Skin of body (tissue), 1 donor: ENCODE measurements at regions not wholly inside any gene's neighbourhood (a gene's known extent, or its start where the extent isn't known, plus 50 kb on each side); places are given as distances from the start of the nearest gene placed in this dataset.
A peak's percentile ranks its signal among the peaks of the same experiment; 100 is the strongest.
"Not testable (repeated sequence)": the region's sequence is repeated elsewhere in the genome, so short reads cannot be mapped to it uniquely, and the experiment has no call there.

Experiments used
- DNase-seq: peaks from one replicate; lab custom pipeline; 2025; lab: John Stamatoyannopoulos, UW

- DNase-seq, result not testable (repeated sequence)
Measured at GRCh38 chr2:84054577-84054976, 404.5 kb downstream of the SUCLG1 start.

- no peak for DNase-seq
Measured at GRCh38 chr2:84052913-84053312, 406.2 kb downstream of the SUCLG1 start.

GRCh38 chr2:84052043-84052442 lies 407.0 kb downstream of the SUCLG1 start:
- no peak for DNase-seq

- no peak for DNase-seq
Measured at GRCh38 chr2:84048964-84049363, 410.1 kb downstream of the SUCLG1 start.

GRCh38 chr2:84041506-84041905 lies 417.6 kb downstream of the SUCLG1 start:
- DNase-seq, result no peak

- DNase-seq, result no peak
Measured at GRCh38 chr2:84040281-84040680, 418.8 kb downstream of the SUCLG1 start.

GRCh38 chr2:84038866-84039265 lies 420.2 kb downstream of the SUCLG1 start:
- DNase-seq, result no peak

GRCh38 chr2:84033347-84033974 lies 425.6 kb downstream of the SUCLG1 start:
- DNase-seq, result no peak

- no peak for DNase-seq
Measured at GRCh38 chr2:84031312-84032050, 427.6 kb downstream of the SUCLG1 start.

GRCh38 chr2:84029903-84030575 lies 429.0 kb downstream of the SUCLG1 start:
- no peak for DNase-seq

- no peak for DNase-seq
Measured at GRCh38 chr2:84026818-84027217, 432.3 kb downstream of the SUCLG1 start.

GRCh38 chr2:84022810-84023431 lies 436.2 kb downstream of the SUCLG1 start:
- DNase-seq, result peak; percentile 7

- DNase-seq, result no peak
Measured at GRCh38 chr2:84017010-84017409, 442.1 kb downstream of the SUCLG1 start.

- DNase-seq, result no peak
Measured at GRCh38 chr2:84016183-84016582, 442.9 kb downstream of the SUCLG1 start.

GRCh38 chr2:83997889-83998288 lies 461.2 kb downstream of the SUCLG1 start:
- DNase-seq, result no peak

- DNase-seq, result no peak
Measured at GRCh38 chr2:83994633-83995179, 464.4 kb downstream of the SUCLG1 start.

GRCh38 chr2:83993873-83994632 lies 465.0 kb downstream of the SUCLG1 start:
- no peak for DNase-seq

GRCh38 chr2:83991992-83992391 lies 467.1 kb downstream of the SUCLG1 start:
- no peak for DNase-seq

GRCh38 chr2:83990636-83991035 lies 468.4 kb downstream of the SUCLG1 start:
- DNase-seq, result no peak

GRCh38 chr2:83976628-83977027 lies 482.5 kb downstream of the SUCLG1 start:
- DNase-seq, result not testable (repeated sequence)

GRCh38 chr2:83972128-83972527 lies 487.0 kb downstream of the SUCLG1 start:
- DNase-seq, result no peak
